MM.1S (cell line): ENCODE measurements at regions not wholly inside any gene's neighbourhood (a gene's known extent, or its start where the extent isn't known, plus 50 kb on each side); places are given as distances from the start of the nearest gene placed in this dataset.

Experiments used
- DNase-seq: peaks from one replicate; pipeline ENCODE4 v3.0.0-alpha.2; 2015
- H2AFZ ChIP-seq: fragments of 300-600 bp; sonication (generic); 2 replicates; pipeline ENCODE4 v1.6.0; 2016; ENCODE audit warnings: antibody characterized with exemption, low read length
- H3F3A ChIP-seq: fragments of 300-600 bp; sonication (generic); 2 replicates; pipeline ENCODE4 v1.6.1; 2016; ENCODE audit warnings: mild to moderate bottlenecking, antibody characterized with exemption, low read length, moderate library complexity, mixed read lengths; ENCODE audit not compliant: insufficient read depth
- H3K27ac ChIP-seq: fragments of 300-600 bp; sonication (generic); 2 replicates; pipeline ENCODE4 v1.5.1; 2016; ENCODE audit warnings: mild to moderate bottlenecking, low read length
- H3K27me3 ChIP-seq: fragments of 300-600 bp; sonication (generic); replicated peaks from 2 replicates; pipeline ENCODE4 v1.6.0; 2016; ENCODE audit warnings: low read length; ENCODE audit not compliant: insufficient read depth
- H3K36me3 ChIP-seq: fragments of 300-600 bp; sonication (generic); replicated peaks from 2 replicates; pipeline ENCODE4 v1.6.1; 2016; ENCODE audit warnings: mild to moderate bottlenecking, low read length, mixed read lengths; ENCODE audit not compliant: insufficient read depth
- H3K4me1 ChIP-seq: fragments of 300-600 bp; sonication (generic); 2 replicates; pipeline ENCODE4 v1.6.1; 2016; ENCODE audit warnings: low read length, mixed read lengths
- H3K4me2 ChIP-seq: fragments of 300-600 bp; sonication (generic); 2 replicates; pipeline ENCODE4 v1.6.0; 2016; ENCODE audit warnings: low read depth, low read length
- H3K4me3 ChIP-seq: fragments of 300-600 bp; sonication (generic); 2 replicates; pipeline ENCODE4 v1.5.1; 2016; ENCODE audit warnings: low read length, mixed read lengths
- H3K79me2 ChIP-seq: fragments of 300-600 bp; sonication (generic); 2 replicates; pipeline ENCODE4 v1.6.1; 2016; ENCODE audit warnings: mixed run types, low read length, mixed read lengths
- H3K9ac ChIP-seq: fragments of 300-600 bp; sonication (generic); 2 replicates; pipeline ENCODE4 v1.6.1; 2016; ENCODE audit warnings: low read length, mixed read lengths
- H3K9me2 ChIP-seq: fragments of 300-600 bp; sonication (generic); replicated peaks from 2 replicates; pipeline ENCODE4 v1.6.1; 2016; ENCODE audit warnings: mild to moderate bottlenecking, low read length, mixed read lengths; ENCODE audit not compliant: insufficient read depth
- H3K9me3 ChIP-seq: fragments of 300-600 bp; sonication (generic); replicated peaks from 2 replicates; pipeline ENCODE4 v1.6.1; 2016; ENCODE audit warnings: mild to moderate bottlenecking, low read length, mixed read lengths; ENCODE audit not compliant: insufficient read depth
- H4K20me1 ChIP-seq: fragments of 300-600 bp; sonication (generic); 2 replicates; pipeline ENCODE4 v1.6.1; 2016; ENCODE audit warnings: mild to moderate bottlenecking, low read length, moderate library complexity, mixed read lengths; ENCODE audit not compliant: insufficient read depth
- EZH2 ChIP-seq: fragments of 300-600 bp; sonication (generic); optimal IDR thresholded peaks from 2 replicates; pipeline ENCODE3; 2017; ENCODE audit warnings: low read depth, mild to moderate bottlenecking, antibody characterized with exemption, low read length, mixed read lengths
- EZH2phosphoT487 ChIP-seq: fragments of 300-600 bp; sonication (generic); IDR thresholded peaks from 2 replicates; pipeline ENCODE4 v1.6.1; 2018; ENCODE audit warnings: antibody characterized with exemption, low read length
- TF ChIP-seq, protein P1 (sequence below): fragments of 300-600 bp; sonication (generic); IDR thresholded peaks from 2 replicates; pipeline ENCODE4 v1.5.1; 2016; ENCODE audit warnings: antibody characterized with exemption, low read length, mixed read lengths

GRCh38 chr6:4362326-4362725, 227.0 kb upstream of the ECI2 start:
- Histone ChIP-seq H3K36me3 (no peaks in the 10 kb centered on the region), H3K9me3 (no peaks in the 10 kb centered on the region), H3K27me3 (no peaks in the 10 kb centered on the region), H4K20me1 (no peaks in the 10 kb centered on the region), H3K4me1 (no peaks in the 10 kb centered on the region), H3K9ac (no peak overlapping the region), H3K27ac (no peak overlapping the region), H3K4me3 (no peak overlapping the region), H3K4me2 (no peak overlapping the region), H3K79me2 (no peaks in the 10 kb centered on the region), H3F3A (no peaks in the 10 kb centered on the region), H3K9me2 (no peaks in the 10 kb centered on the region), H2AFZ (no peak overlapping the region)
- DNase-seq, result no peak
- TF ChIP-seq, protein P1, sequence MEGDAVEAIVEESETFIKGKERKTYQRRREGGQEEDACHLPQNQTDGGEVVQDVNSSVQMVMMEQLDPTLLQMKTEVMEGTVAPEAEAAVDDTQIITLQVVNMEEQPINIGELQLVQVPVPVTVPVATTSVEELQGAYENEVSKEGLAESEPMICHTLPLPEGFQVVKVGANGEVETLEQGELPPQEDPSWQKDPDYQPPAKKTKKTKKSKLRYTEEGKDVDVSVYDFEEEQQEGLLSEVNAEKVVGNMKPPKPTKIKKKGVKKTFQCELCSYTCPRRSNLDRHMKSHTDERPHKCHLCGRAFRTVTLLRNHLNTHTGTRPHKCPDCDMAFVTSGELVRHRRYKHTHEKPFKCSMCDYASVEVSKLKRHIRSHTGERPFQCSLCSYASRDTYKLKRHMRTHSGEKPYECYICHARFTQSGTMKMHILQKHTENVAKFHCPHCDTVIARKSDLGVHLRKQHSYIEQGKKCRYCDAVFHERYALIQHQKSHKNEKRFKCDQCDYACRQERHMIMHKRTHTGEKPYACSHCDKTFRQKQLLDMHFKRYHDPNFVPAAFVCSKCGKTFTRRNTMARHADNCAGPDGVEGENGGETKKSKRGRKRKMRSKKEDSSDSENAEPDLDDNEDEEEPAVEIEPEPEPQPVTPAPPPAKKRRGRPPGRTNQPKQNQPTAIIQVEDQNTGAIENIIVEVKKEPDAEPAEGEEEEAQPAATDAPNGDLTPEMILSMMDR, result no peak
- no peak for TF ChIP-seq EZH2phosphoT487
- no peak for TF ChIP-seq EZH2

DNA sequence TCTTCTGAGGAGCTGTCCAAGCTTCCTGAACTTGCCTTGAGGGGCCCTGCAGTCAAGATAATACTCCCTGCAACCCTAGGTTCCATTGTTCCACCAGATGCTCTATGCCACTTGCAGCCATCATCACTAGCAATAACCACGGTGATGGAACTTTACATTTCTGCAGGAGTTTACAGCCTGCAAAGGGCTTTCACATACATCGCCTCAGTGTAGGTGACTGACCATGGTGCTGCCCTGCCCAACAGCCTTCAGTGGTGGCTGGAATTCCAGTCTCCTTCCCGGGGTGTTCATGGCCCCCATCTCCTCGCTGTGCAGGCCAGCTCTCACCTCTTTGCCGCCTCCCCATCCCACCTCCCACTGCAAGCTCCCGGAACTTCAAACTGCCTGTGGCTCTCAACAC, 225.5 kb upstream of the ECI2 start:
- H4K20me1 ChIP-seq, result no peaks in the 10 kb centered on the region
- H2AFZ ChIP-seq, result no peak overlapping the region
- no peaks in the 10 kb centered on the region for H3F3A ChIP-seq
- no peak overlapping the region for H3K4me2 ChIP-seq
- H3K36me3 ChIP-seq, result no peaks in the 10 kb centered on the region
- H3K79me2 ChIP-seq, result no peaks in the 10 kb centered on the region
- TF ChIP-seq, protein P1, result no peak
- no peak for TF ChIP-seq EZH2phosphoT487
- TF ChIP-seq EZH2, result no peak
- no peak for DNase-seq
- no peaks in the 10 kb centered on the region for H3K4me1 ChIP-seq
- H3K27ac ChIP-seq, result no peak overlapping the region
- H3K27me3 ChIP-seq, result no peaks in the 10 kb centered on the region
- H3K4me3 ChIP-seq, result no peak overlapping the region
- no peaks in the 10 kb centered on the region for H3K9me2 ChIP-seq
- no peaks in the 10 kb centered on the region for H3K9me3 ChIP-seq
- no peak overlapping the region for H3K9ac ChIP-seq

- Histone ChIP-seq H4K20me1 (no peaks in the 10 kb centered on the region), H3K4me1 (no peaks in the 10 kb centered on the region), H3K36me3 (no peaks in the 10 kb centered on the region), H3F3A (no peaks in the 10 kb centered on the region), H3K9me2 (no peaks in the 10 kb centered on the region), H2AFZ (no peak overlapping the region), H3K9ac (no peak overlapping the region), H3K79me2 (no peaks in the 10 kb centered on the region), H3K4me2 (no peak overlapping the region), H3K27me3 (no peaks in the 10 kb centered on the region), H3K4me3 (no peak overlapping the region), H3K27ac (no peak overlapping the region), H3K9me3 (no peaks in the 10 kb centered on the region)
- no peak for TF ChIP-seq EZH2
- no peak for TF ChIP-seq EZH2phosphoT487
- TF ChIP-seq, protein P1, result no peak
- DNase-seq, result no peak
Measured at GRCh38 chr6:4359108-4359730, 223.8 kb upstream of the ECI2 start.
